Spleen (tissue), 11 donors: ENCODE measurements at regions not wholly inside any gene's neighbourhood (a gene's known extent, or its start where the extent isn't known, plus 50 kb on each side); places are given as distances from the start of the nearest gene placed in this dataset.

Experiments
- DNase-seq: peaks from one replicate; pipeline ENCODE4 v3.0.0-alpha.2; 2020
- H3K27ac ChIP-seq, 8 donors: fragments of 200-600 bp; sonication (generic) in 7 of 8; 1 replicate in 4 of 8; 2 replicates in 4 of 8; pipeline versions ENCODE4 v1.5.0 to v1.8.0; 2016 to 2021; ENCODE audit warnings: inconsistent platforms in 4 of 8, mild to moderate bottlenecking in 4 of 8, moderate library complexity in 1 of 8
- H3K27me3 ChIP-seq, 7 donors: fragments of 200-600 bp; sonication (generic) in 6 of 7; replicated peaks in 1 of 7; 1 replicate in 4 of 7; 2 replicates in 3 of 7; pipeline versions ENCODE4 v1.5.0 to v1.8.0; 2016 to 2021; ENCODE audit warnings: inconsistent platforms in 3 of 7, mild to moderate bottlenecking in 1 of 7
- H3K36me3 ChIP-seq, 6 donors: fragments of 200-600 bp; sonication (generic) in 5 of 6; 1 replicate in 4 of 6; 2 replicates in 2 of 6; pipeline versions ENCODE4 v1.5.0 to v1.8.0; 2016 to 2021; ENCODE audit warnings: inconsistent platforms in 2 of 6
- H3K4me1 ChIP-seq, 6 donors: fragments of 200-600 bp; sonication (generic) in 5 of 6; 1 replicate in 3 of 6; 2 replicates in 3 of 6; pipeline versions ENCODE4 v1.5.0 to v1.8.0; 2016 to 2021; ENCODE audit warnings: inconsistent platforms in 3 of 6
- H3K4me3 ChIP-seq, 8 donors: fragments of 200-600 bp; sonication (generic) in 7 of 8; 1 replicate in 4 of 8; 2 replicates in 4 of 8; pipeline versions ENCODE4 v1.5.0 to v1.8.0; 2016 to 2021; ENCODE audit warnings: inconsistent platforms in 4 of 8, mild to moderate bottlenecking in 4 of 8, moderate library complexity in 2 of 8
- H3K9me3 ChIP-seq, 8 donors: fragments of 200-600 bp; sonication (generic) in 7 of 8; 1 replicate in 4 of 8; 2 replicates in 4 of 8; pipeline versions ENCODE4 v1.5.0 to v1.8.0; 2016 to 2021; ENCODE audit warnings: inconsistent platforms in 4 of 8
- POLR2A ChIP-seq, 3 donors: fragments of 450-650 bp; IDR thresholded peaks; one replicate each; pipeline ENCODE4 v1.5.1; 2017; ENCODE audit warnings: antibody characterized with exemption in 3 of 3, mild to moderate bottlenecking in 1 of 3
- POLR2AphosphoS5 ChIP-seq, 3 donors: sonication (generic); formaldehyde crosslinking; IDR thresholded peaks; one replicate each; pipeline ENCODE4 v1.5.1; 2017; ENCODE audit warnings: antibody characterized with exemption in 3 of 3
- WGBS, 5 donors: extraction: QIAGEN DNeasy Blood & Tissue Kit in 3 of 5; methylation state at CpG; one replicate each; pipeline versions ENCODE4 v1.1.5 to v1.1.7; 2013 to 2018; 5-methylcytosine and 5-hydroxymethylcytosine counted together
- intact Hi-C: fragments of 100-400 bp; cut with DNase I; formaldehyde crosslinking; loops from one replicate; pipeline ENCODE4 v1.15.0; 2023; ENCODE audit warnings: low total_unique reads
- TF ChIP-seq, protein P1 (sequence below), 11 experiments: fragments of 200-600 bp in 7 of 11; fragments of 450-650 bp in 4 of 11; sonication (generic) in 4 of 11; IDR thresholded peaks in 8 of 11; conservative IDR thresholded peaks in 3 of 11; 1 replicate in 7 of 11; 2 replicates in 4 of 11; pipeline versions ENCODE4 v1.4.0 to v1.8.0; 2016 to 2021; ENCODE audit warnings: antibody characterized with exemption in 11 of 11, inconsistent platforms in 4 of 11, mild to moderate bottlenecking in 1 of 11
- donor health status: healthy with polysubstance abuse.
- donor health status: DM: no; HTN: no; CAD: no; lungs with moderate emphysema.
- donor health status: DM: no; HTN: no; CAD: no.
- donor health status: Bipolar disorder and iron deficiency.
- donor health status: healthy.
- donor health status: DM: no; HTN: no; CAD: no.
- donor health status: DM: yes; HTN: yes; CAD: no.

DNA sequence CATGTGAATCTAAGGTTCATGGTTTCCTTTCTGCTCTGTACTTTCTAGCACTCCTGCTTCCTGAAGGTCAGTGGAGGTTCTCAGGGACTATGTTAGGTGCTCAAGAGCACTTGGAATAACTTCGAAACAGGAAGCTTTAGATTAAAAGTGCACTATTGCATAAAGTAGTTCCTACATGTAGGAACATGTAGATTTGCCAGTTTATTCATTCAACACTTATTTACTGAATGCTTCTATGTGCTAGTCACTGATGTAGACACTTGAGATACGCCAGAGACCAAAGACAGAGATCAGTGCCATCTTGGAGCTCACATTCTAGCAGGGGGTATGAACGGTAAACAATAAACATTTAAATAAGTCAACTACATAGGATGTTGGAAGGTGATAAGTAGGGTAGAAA, 87.7 kb downstream of the DHRS2 start:
- Histone ChIP-seq H3K9me3 (no peaks in the 10 kb centered on the region), H3K27ac (no peak overlapping the region), H3K4me3 (no peak overlapping the region), H3K27me3 (no peaks in the 10 kb centered on the region), H3K36me3 (no peaks in the 10 kb centered on the region), H3K4me1 (no peaks in the 10 kb centered on the region)
- no peak for TF ChIP-seq POLR2A (IDR thresholded peaks at IDR 0.05)
- no peak for TF ChIP-seq POLR2AphosphoS5 (IDR thresholded peaks at IDR 0.05)
- intact Hi-C loops: no loop called here
- 61 to 77% (median 66%) methylated on average over 3 of the region's 3 CpGs for WGBS, 5 donors
- no peak for DNase-seq

DNA sequence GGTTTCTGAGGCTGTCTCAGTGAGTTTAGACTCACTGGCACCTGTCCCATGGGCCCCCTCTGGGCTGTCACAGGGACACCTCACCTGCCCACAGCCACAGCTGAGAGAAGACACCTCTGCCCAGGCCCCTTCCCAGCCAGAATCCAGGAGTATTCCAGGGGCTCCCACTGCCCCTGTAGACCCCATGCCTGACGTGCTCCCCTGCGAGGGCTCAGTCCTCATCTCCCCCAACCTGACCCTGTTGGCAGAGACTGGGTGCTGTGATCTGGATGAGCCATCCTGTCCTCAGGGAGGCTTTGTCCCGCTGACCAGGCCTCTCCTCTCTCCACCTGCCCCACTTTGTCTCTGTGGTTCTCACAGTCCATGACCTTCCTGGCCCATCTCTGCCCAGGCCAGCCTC, 89.4 kb downstream of the DHRS2 start:
- H3K27ac ChIP-seq: no peak overlapping the region
- intact Hi-C loops: no loop called here
- no peaks in the 10 kb centered on the region for H3K9me3 ChIP-seq
- H3K27me3 ChIP-seq: no peaks in the 10 kb centered on the region
- WGBS, 5 donors: 88 to 100% (median 93%) methylated on average over 3 of the region's 3 CpGs
- no peak overlapping the region for H3K4me3 ChIP-seq
- no peak for DNase-seq
- H3K4me1 ChIP-seq: no peaks in the 10 kb centered on the region
- no peak for TF ChIP-seq POLR2A (IDR thresholded peaks at IDR 0.05)
- TF ChIP-seq, protein P1, sequence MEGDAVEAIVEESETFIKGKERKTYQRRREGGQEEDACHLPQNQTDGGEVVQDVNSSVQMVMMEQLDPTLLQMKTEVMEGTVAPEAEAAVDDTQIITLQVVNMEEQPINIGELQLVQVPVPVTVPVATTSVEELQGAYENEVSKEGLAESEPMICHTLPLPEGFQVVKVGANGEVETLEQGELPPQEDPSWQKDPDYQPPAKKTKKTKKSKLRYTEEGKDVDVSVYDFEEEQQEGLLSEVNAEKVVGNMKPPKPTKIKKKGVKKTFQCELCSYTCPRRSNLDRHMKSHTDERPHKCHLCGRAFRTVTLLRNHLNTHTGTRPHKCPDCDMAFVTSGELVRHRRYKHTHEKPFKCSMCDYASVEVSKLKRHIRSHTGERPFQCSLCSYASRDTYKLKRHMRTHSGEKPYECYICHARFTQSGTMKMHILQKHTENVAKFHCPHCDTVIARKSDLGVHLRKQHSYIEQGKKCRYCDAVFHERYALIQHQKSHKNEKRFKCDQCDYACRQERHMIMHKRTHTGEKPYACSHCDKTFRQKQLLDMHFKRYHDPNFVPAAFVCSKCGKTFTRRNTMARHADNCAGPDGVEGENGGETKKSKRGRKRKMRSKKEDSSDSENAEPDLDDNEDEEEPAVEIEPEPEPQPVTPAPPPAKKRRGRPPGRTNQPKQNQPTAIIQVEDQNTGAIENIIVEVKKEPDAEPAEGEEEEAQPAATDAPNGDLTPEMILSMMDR (IDR thresholded peaks at IDR 0.05 in 8 of 11, conservative IDR thresholded peaks at IDR 0.05 in 3 of 11): no peak
- TF ChIP-seq POLR2AphosphoS5 (IDR thresholded peaks at IDR 0.05): no peak
- H3K36me3 ChIP-seq: no peaks in the 10 kb centered on the region

DNA sequence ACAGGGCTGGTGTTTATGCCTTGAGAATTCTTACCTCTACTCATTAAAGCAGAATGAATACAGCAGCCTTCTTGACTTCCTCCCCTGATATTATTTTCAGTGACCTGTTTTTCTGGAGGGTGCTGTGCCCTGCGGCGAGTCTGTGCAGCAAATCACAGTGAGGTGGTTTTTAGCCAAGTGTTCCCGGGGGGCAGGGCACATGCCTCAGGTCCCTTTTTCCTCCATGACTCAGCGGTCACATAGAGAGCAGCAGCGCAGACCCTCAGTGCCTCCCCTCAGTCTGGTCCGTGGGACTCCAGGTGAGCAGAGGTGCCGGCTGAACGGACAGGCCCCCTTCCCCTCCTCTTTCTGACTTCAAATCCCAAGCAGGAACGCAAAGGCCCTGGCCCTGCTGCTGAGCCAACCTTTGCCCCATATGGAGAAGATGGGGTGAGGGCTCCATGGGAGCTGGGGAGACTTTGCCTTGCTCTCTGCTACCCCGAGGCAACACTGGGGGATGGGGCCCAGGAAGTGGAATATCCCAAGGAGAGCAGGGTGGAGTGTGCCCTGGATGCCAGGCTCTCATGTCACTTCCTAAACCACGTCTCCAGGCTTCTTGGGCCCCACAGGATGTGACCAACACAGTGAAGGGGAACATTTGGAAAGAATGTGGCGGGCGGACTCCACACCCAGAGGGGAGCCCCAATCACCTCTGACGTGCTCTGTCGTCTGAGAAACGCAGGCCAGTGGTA, 90.0 kb downstream of the DHRS2 start:
- no peaks in the 10 kb centered on the region for H3K27me3 ChIP-seq
- intact Hi-C loops: no loop called here
- WGBS, 5 donors: 67 to 77% (median 70%) methylated on average over 14 to 16 of the region's 16 CpGs
- no peaks in the 10 kb centered on the region for H3K36me3 ChIP-seq
- DNase-seq: no peak
- no peak overlapping the region for H3K27ac ChIP-seq
- no peaks in the 10 kb centered on the region for H3K9me3 ChIP-seq
- H3K4me3 ChIP-seq: no peak overlapping the region
- H3K4me1 ChIP-seq: no peaks in the 10 kb centered on the region
- TF ChIP-seq POLR2AphosphoS5 (IDR thresholded peaks at IDR 0.05) (no peak), POLR2A (IDR thresholded peaks at IDR 0.05) (no peak)
- TF ChIP-seq, protein P1 (IDR thresholded peaks at IDR 0.05 in 8 of 11, conservative IDR thresholded peaks at IDR 0.05 in 3 of 11): no peak

DNA sequence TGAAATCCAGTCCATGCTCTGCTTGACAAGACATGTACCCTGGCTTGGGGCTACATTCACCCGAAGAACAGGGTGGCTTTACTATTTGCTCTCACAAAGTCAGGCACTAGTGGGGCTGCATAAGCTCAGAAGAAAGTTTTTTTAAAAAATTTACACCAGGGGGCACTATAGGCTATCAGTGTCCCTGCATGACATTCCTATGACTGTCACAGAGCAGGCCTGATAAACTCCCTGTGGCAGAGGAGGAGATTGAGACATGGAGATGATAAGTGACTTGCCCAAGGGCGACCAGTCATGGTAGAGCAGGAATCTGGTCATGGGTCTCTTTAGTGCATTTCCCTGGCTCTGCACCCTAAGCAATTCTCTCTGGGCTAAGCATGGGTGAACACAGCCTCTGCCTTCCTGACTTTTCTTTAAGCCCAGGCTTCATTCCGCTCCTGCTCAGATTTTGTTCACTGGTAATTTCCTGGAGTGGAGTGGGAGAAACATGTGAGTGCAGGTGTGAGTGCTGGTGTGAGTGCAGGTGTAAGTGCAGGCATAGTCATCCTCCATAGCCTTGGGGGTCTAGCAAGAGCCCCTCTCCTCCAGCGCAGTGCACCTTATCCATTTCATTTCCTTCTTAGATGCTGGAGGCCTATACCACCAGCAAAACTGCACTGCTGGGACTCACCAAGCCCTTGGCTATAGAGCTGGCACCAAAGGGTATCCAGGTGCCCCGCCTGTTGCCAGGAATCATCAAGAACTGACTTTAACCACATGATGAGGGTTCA, 91.6 kb downstream of the DHRS2 start:
- DNase-seq: no peak
- no peaks in the 10 kb centered on the region for H3K36me3 ChIP-seq
- H3K27ac ChIP-seq: no peak overlapping the region
- H3K4me3 ChIP-seq: no peak overlapping the region
- H3K27me3 ChIP-seq: no peaks in the 10 kb centered on the region
- TF ChIP-seq, protein P1 (IDR thresholded peaks at IDR 0.05 in 8 of 11, conservative IDR thresholded peaks at IDR 0.05 in 3 of 11): peak in 4 of 11 experiments; percentile 11 to 43 (median 37)
- TF ChIP-seq POLR2A (IDR thresholded peaks at IDR 0.05): no peak
- H3K4me1 ChIP-seq: no peaks in the 10 kb centered on the region
- WGBS, 5 donors: 81 to 93% (median 85%) methylated on average over 5 of the region's 5 CpGs
- no peaks in the 10 kb centered on the region for H3K9me3 ChIP-seq
- intact Hi-C loops: no loop called here
